HG03045 (cell line): ENCODE measurements at regions not wholly inside any gene's neighbourhood (a gene's known extent, or its start where the extent isn't known, plus 50 kb on each side); places are given as distances from the start of the nearest gene placed in this dataset.
"Not testable (repeated sequence)": the region's sequence is repeated elsewhere in the genome, so short reads cannot be mapped to it uniquely, and the experiment has no call there.

ENCODE experiments used
- ATAC-seq: cut with Tn5 transposase; IDR thresholded peaks from one replicate; pipeline ENCODE4 v1.9.1; 2021; ENCODE audit warnings: mild to moderate bottlenecking, moderate library complexity; ENCODE audit not compliant: unreplicated experiment

- ATAC-seq = not testable (repeated sequence)
Measured at GRCh38 chr3:14272959-14273560, 94.4 kb downstream of the LSM3 start.

- ATAC-seq = no peak
Measured at GRCh38 chr3:14273901-14274611, 95.4 kb downstream of the LSM3 start.

- ATAC-seq = no peak
Measured at GRCh38 chr3:14274612-14274936, 96.0 kb downstream of the LSM3 start.

- ATAC-seq = no peak
Measured at GRCh38 chr3:14274999-14275961, 96.7 kb downstream of the LSM3 start.

DNA sequence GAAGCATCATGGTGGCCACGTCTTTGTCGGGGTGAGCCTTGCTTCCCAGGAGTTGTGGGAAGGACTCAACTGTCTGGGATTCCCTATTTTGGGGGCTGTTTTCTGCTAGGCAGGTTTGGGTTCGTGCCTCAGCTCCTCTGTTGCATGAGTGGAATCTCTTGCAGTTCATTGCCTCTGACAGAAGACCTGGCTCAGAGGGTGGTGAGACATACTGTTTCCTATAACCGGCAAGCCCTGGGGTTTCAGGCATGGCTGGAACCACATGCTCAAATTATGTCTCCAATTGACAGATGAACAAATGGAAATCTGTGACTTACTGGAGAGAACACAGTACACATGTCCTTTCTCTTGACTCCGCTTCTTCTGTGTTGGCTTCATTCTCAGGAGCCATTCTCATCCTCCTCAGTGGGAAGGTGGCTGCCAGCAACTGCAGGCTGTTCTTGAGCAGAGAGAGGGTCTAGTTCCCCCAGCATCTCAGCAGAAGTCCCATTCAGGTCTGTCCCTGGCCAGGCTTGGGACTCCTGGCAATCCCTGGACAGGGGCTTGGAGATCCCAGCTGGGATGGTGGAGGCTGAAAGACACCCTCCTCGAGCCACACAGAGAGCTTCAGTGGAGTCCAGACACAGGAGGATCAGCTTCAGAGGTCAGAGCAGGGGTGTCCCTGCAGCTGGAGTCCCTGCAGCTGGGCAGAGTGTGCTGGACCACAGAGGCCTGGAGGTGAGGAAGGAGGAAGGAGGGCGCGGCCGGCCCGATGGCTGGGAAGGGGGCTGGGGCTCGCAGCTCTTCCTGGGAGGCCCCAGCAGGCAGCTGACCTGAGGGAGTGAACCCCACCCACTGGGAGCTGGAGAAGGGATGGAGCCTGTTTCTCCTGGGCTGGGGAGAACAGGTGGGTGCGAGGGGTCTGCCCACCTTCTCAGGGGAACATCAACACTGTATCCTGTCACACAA is 97.6 kb downstream of the LSM3 start:
- no peak for ATAC-seq

GRCh38 chr3:14277557-14277956 is 98.9 kb downstream of the LSM3 start:
- ATAC-seq = no peak

GRCh38 chr3:14278265-14278798 is 99.7 kb downstream of the LSM3 start:
- ATAC-seq = no peak

DNA sequence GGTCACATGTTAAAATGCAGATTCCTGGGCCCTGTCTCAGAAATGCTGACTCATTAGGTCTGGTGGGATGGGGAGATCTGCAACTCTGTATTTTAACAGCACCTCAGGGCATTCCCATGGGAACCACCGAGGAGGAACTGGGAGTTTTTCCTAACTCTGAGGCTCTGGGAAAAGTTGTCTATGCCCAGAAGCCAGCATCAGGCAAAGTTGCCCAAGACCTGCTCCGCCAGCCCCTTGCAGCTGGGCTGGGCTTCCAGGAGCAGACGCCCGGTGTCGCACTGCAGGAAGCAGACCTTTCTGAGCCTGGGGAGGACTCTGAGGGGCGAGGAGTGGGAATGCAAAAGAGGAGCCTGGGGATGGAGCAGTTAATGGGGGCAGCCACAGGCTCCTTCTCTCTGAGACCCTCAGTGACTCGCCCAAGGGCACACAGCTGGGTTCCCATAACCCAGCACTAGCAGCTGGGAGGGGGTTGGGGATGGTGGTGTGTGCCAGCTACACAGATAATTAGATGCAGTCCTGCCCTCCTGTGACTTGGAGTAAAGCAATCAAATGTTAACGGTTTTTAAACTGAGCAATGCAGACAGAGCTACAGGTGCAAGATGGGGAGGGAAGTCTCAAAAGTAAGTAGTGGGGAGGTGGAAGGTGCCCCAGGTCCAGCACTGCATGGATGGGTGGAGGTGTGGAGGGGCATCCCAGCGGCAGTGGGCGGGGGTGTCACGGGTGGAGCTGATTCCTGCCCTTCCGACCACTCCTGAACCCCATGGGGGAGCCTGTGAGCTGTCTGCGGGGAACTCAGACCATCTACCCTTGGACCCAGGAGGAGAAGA is 100.4 kb downstream of the LSM3 start:
- ATAC-seq = no peak

DNA sequence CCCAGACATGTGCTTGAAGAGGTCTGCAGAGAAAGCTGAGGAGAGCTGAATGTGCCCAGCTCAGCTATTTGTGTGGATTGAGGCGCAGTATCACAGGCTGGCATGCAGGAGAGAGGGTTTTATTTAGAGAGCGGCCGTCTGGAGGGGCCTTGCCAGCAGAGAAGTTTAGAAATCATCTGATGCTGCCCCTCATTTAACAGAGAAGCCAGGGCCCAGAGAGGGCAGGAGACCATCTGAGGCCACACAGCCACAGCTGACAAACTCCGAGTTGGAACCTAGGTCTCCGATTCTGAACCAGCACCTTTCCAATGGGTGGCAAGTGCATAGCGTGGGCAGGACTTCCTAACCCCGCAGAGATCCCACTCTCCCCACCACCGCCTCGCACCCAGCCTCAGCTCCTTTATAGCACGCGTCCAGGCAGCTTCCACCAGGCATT is 101.0 kb downstream of the LSM3 start:
- ATAC-seq = no peak

GRCh38 chr3:14280326-14280725 is 101.7 kb downstream of the LSM3 start:
- ATAC-seq = no peak

- ATAC-seq = no peak
Measured at GRCh38 chr3:14281053-14281452, 102.4 kb downstream of the LSM3 start.

DNA sequence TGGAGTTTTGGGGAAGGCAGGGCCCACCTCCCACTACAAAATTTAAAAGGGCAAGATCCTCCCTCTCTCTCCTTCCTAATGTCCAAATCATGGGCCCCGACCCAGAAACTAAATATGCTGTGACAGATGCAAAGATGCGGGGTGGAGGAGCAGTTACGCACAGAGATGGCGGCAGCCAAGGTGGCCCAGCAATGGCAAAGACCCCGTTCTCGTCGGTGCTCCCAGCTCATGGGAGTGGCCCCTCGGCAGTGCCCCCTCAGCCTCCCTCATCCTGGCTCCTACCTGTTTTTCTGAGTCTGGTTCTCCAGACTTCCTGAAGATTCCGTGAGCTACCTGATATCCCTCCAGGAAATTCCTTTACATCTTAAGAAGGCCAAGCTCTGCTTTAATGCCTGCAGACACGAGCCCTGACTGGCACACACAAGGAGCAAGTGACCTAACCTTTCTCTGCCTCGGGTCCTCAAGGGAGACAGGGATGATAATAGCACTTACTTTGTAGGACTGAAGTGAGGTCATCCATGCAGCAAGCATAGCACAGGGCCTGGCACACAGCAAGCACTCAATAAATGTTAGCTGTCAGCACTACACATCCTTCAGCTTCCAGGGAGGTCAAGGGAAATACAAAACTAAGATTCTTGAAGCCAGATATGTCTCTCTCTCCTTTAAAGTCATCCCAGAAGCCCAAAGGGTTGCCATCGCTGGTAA is 103.5 kb downstream of the LSM3 start:
- no peak for ATAC-seq

GRCh38 chr3:14282706-14283075 is 104.1 kb downstream of the LSM3 start:
- ATAC-seq = no peak

DNA sequence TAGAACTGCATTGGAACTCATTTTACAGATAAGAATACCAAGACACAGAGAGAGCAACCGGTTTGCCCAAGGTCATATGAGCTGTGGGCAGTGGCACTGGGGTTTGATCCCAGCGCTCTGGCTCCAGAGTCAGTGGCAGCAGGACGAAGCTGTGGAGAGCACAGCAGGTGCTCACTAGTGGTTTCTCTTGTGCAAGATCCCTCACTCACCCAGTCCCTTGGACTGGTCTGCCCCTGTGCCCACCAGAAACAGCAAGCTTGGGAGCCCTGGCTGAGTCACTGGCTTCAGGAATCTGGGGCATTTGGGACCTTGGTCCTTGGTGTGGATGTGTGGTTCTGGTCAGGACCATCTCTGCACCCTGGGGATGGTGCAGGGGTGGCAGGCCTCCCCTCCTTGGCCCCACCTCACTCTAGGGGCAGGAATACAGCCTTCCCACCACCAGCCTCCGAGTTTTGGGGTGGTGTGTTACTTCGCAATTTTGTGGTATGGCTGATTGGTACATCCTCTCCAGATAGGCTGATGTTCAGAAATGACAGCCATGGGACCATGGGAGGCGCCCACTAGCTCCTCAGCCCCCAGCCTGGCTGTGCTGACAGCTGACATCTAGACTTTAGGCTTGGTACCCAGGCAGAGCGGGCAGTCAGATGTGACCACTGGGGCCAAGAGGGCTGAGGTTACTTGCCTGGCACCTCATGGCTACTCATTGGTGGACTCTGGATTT is 104.6 kb downstream of the LSM3 start:
- ATAC-seq = no peak

DNA sequence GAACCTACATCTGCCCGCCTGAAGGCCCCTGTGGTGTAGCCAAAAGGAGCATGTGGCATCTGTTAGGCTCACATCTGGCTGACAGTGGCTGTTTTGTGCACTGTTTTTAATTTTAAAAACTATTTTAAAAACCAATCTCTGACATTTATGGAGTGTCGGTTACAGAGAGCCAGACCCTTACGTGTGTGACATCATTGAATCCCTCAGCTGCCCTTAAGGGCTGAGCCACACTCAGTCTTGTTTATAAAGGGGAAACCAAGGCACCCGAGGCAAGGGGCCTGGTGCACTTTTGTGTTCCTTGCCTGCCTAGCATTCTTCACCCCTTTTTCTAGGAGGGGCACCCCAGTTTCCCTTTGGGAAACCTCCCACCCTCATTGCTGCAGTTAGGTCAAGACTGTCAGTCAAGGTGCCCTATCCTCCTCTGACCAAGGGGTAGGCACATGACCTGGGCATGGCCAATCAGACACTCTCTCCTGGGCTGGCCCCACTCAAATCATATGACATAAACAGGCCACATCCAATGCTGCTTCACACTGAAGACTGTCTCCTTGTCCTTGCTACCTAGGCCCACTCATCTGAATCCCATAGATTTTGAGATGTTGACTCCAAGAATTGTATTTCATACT is 105.3 kb downstream of the LSM3 start:
- no peak for ATAC-seq

GRCh38 chr3:14284694-14285547 is 106.3 kb downstream of the LSM3 start:
- no peak for ATAC-seq

DNA sequence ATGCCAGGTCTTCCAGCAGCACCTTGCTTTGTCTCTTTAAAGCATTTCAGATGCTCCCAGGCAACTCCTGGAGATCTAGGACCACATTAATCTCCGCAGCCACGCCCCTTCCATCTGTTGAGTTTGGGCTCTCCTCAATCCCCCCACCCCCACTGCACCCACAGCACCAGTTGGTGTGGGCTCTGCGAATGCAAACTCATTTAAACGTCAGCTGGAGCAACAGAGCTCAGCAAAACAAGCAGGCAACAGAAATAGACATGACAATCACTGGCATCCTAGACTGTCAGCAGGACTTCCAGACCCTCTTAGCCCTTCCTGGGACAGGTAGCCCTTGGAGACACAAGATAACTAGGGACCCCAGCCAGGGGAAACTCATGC is 106.9 kb downstream of the LSM3 start:
- no peak for ATAC-seq
